Esophagus squamous epithelium (tissue), 5 donors: ENCODE measurements at regions not wholly inside any gene's neighbourhood (a gene's known extent, or its start where the extent isn't known, plus 50 kb on each side); places are given as distances from the start of the nearest gene placed in this dataset.

Source experiments
- DNase-seq: peaks from one replicate; lab custom pipeline; 2025; lab: John Stamatoyannopoulos, UW
- H3K27ac ChIP-seq, 4 donors: fragments of 200-600 bp; sonication (generic); one replicate each; pipeline ENCODE4 v1.5.1; 2016 to 2019; ENCODE audit warnings: mild to moderate bottlenecking in 1 of 4
- H3K27me3 ChIP-seq, 4 donors: fragments of 200-600 bp; sonication (generic); 1 replicate in 3 of 4; 2 replicates in 1 of 4; pipeline versions ENCODE4 v1.5.1 to v1.6.0; 2017 to 2021; ENCODE audit warnings: antibody characterized with exemption in 1 of 4
- H3K36me3 ChIP-seq, 3 donors: fragments of 200-600 bp; sonication (generic); one replicate each; pipeline ENCODE4 v1.5.1; 2016 to 2019
- H3K4me1 ChIP-seq, 3 donors: fragments of 200-600 bp; sonication (generic); one replicate each; pipeline ENCODE4 v1.5.1; 2017 to 2019
- H3K4me3 ChIP-seq, 4 donors: fragments of 200-600 bp; sonication (generic); 1 replicate in 3 of 4; 2 replicates in 1 of 4; pipeline ENCODE4 v1.5.1; 2016 to 2019; ENCODE audit warnings: mild to moderate bottlenecking in 2 of 4, moderate library complexity in 1 of 4
- H3K9me3 ChIP-seq, 3 donors: fragments of 200-600 bp; sonication (generic); one replicate each; pipeline ENCODE4 v1.5.1; 2016 to 2019
- CTCF ChIP-seq, 6 experiments: fragments of 450-650 bp in 4 of 6; fragments of 200-600 bp in 2 of 6; sonication (generic) in 2 of 6; IDR thresholded peaks; one replicate each; pipeline ENCODE4 v1.5.1; 2016 to 2019; ENCODE audit warnings: antibody characterized with exemption in 6 of 6, mild to moderate bottlenecking in 4 of 6, moderate library complexity in 4 of 6
- POLR2A ChIP-seq, 4 donors: fragments of 450-650 bp; IDR thresholded peaks; one replicate each; pipeline ENCODE4 v1.6.1; 2017; ENCODE audit warnings: antibody characterized with exemption in 4 of 4, mild to moderate bottlenecking in 4 of 4, moderate library complexity in 3 of 4
- WGBS, 2 donors: methylation state at CpG; one replicate each; pipeline ENCODE4 v1.1.5; 2018; 5-methylcytosine and 5-hydroxymethylcytosine counted together
- intact Hi-C: fragments of 100-400 bp; cut with DNase I; formaldehyde crosslinking; loops from one replicate; pipeline ENCODE4 v1.15.0; 2022
- donor health status: DM: yes; HTN: yes; CAD: no.

- no peak for TF ChIP-seq POLR2A (IDR thresholded peaks at IDR 0.05)
- no peak for TF ChIP-seq CTCF (IDR thresholded peaks at IDR 0.05)
Measured at GRCh38 chr1:30447080-30447479, 276.3 kb downstream of the MATN1 start.

GRCh38 chr1:30446508-30446907, 276.9 kb downstream of the MATN1 start:
- no peak for TF ChIP-seq POLR2A (IDR thresholded peaks at IDR 0.05)
- TF ChIP-seq CTCF (IDR thresholded peaks at IDR 0.05), result no peak
- Histone ChIP-seq H3K9me3 (no peaks in the 10 kb centered on the region), H3K4me1 (no peaks in the 10 kb centered on the region), H3K4me3 (no peak overlapping the region), H3K27ac (no peak overlapping the region), H3K36me3 (no peaks in the 10 kb centered on the region), H3K27me3 (peaks cover 0 to 14% (median 0%) of the 10 kb centered on the region in 4 donors)
- DNase-seq, result no peak
- intact Hi-C loops, result no loop called here
- 80% methylated on average over 1 of the region's 9 CpGs; no CpG with 5 or more reads in 1 of the 2 donors for WGBS, 2 donors

More at GRCh38 chr1:30447080-30447479, 276.3 kb downstream of the MATN1 start:
- Histone ChIP-seq H3K4me1 (no peaks in the 10 kb centered on the region), H3K4me3 (no peak overlapping the region), H3K36me3 (no peaks in the 10 kb centered on the region), H3K9me3 (no peaks in the 10 kb centered on the region), H3K27me3 (peaks cover 0 to 14% (median 0%) of the 10 kb centered on the region in 4 donors), H3K27ac (no peak overlapping the region)
- DNase-seq, result no peak
- WGBS, 2 donors, result 46 to 67% methylated on average over 4 to 6 of the region's 6 CpGs
- intact Hi-C loops, result no loop called here

- H3K27me3 ChIP-seq, result peaks cover 0 to 14% (median 0%) of the 10 kb centered on the region in 4 donors
- no peak overlapping the region for H3K4me3 ChIP-seq
- no peak for TF ChIP-seq POLR2A (IDR thresholded peaks at IDR 0.05)
- TF ChIP-seq CTCF (IDR thresholded peaks at IDR 0.05), result no peak
- H3K27ac ChIP-seq, result no peak overlapping the region
- no peaks in the 10 kb centered on the region for H3K4me1 ChIP-seq
- 51 to 74% methylated on average over 6 to 10 of the region's 11 CpGs for WGBS, 2 donors
- intact Hi-C loops, result no loop called here
- no peak for DNase-seq
- no peaks in the 10 kb centered on the region for H3K9me3 ChIP-seq
- H3K36me3 ChIP-seq, result no peaks in the 10 kb centered on the region
Measured at GRCh38 chr1:30446095-30446494, 277.3 kb downstream of the MATN1 start.

- no peak overlapping the region for H3K27ac ChIP-seq
- 72 to 77% methylated on average over 9 to 10 of the region's 10 CpGs for WGBS, 2 donors
- no peaks in the 10 kb centered on the region for H3K9me3 ChIP-seq
- TF ChIP-seq POLR2A (IDR thresholded peaks at IDR 0.05) (no peak), CTCF (IDR thresholded peaks at IDR 0.05) (no peak)
- intact Hi-C loops, result no loop called here
- H3K4me1 ChIP-seq, result no peaks in the 10 kb centered on the region
- no peaks in the 10 kb centered on the region for H3K36me3 ChIP-seq
- no peak overlapping the region for H3K4me3 ChIP-seq
- no peak for DNase-seq
- peaks cover 0 to 14% (median 0%) of the 10 kb centered on the region in 4 donors for H3K27me3 ChIP-seq
Measured at GRCh38 chr1:30445449-30445848, 277.9 kb downstream of the MATN1 start.

- WGBS, 2 donors, result 28 to 41% methylated on average over 2 of the region's 2 CpGs
- Histone ChIP-seq H3K4me1 (no peaks in the 10 kb centered on the region), H3K27me3 (peaks cover 0 to 14% (median 0%) of the 10 kb centered on the region in 4 donors), H3K27ac (no peak overlapping the region), H3K36me3 (no peaks in the 10 kb centered on the region), H3K4me3 (no peak overlapping the region), H3K9me3 (no peaks in the 10 kb centered on the region)
- DNase-seq, result no peak
- intact Hi-C loops, result no loop called here
- no peak for TF ChIP-seq CTCF (IDR thresholded peaks at IDR 0.05)
- TF ChIP-seq POLR2A (IDR thresholded peaks at IDR 0.05), result no peak
Measured at GRCh38 chr1:30444850-30445249, 278.5 kb downstream of the MATN1 start.
